Natural killer cell (primary cell): ENCODE measurements at regions not wholly inside any gene's neighbourhood (a gene's known extent, or its start where the extent isn't known, plus 50 kb on each side); places are given as distances from the start of the nearest gene placed in this dataset.

Experiments used
- ATAC-seq, 3 donors: fragments of 150-1000 bp in 2 of 3; fragments of 200-7000 bp in 1 of 3; cut with Tn5 transposase; 1 replicate in 1 of 3; 2 replicates in 2 of 3; pipeline ENCODE4 v1.10.0; 2021; ENCODE audit warnings: mild to moderate bottlenecking in 2 of 3, moderate library complexity in 2 of 3
- DNase-seq, 2 donors: peaks; one replicate each; pipeline versions ENCODE4 v3.0.0 to v3.0.0-alpha.2; 2013 to 2021; ENCODE audit warnings: mixed read lengths in 1 of 2
- H3K27ac ChIP-seq: one replicate; pipeline ENCODE4 v1.5.1; 2013; ENCODE audit warnings: mild to moderate bottlenecking, low read length
- H3K27me3 ChIP-seq: one replicate; pipeline ENCODE4 v1.6.1; 2013; ENCODE audit warnings: low read length; ENCODE audit not compliant: control insufficient read depth, insufficient read depth
- H3K36me3 ChIP-seq: one replicate; pipeline ENCODE4 v1.6.1; 2013; ENCODE audit warnings: low read length; ENCODE audit not compliant: control insufficient read depth, insufficient read depth
- H3K4me1 ChIP-seq: one replicate; pipeline ENCODE4 v1.6.1; 2013; ENCODE audit warnings: low read length; ENCODE audit not compliant: control insufficient read depth, insufficient read depth
- H3K4me3 ChIP-seq: one replicate; pipeline ENCODE4 v1.5.1; 2013; ENCODE audit warnings: low read length
- H3K9me3 ChIP-seq: one replicate; pipeline ENCODE4 v1.6.1; 2013; ENCODE audit warnings: low read length; ENCODE audit not compliant: control insufficient read depth, insufficient read depth
- H3K27ac Mint-ChIP-seq, 2 donors: one replicate each; pipeline ENCODE4 v1.8.0; 2022; ENCODE audit warnings: mild to moderate bottlenecking in 2 of 2, mixed read lengths in 2 of 2, moderate library complexity in 1 of 2
- H3K27me3 Mint-ChIP-seq, 2 donors: one replicate each; pipeline ENCODE4 v1.8.0; 2022; ENCODE audit warnings: low read depth in 2 of 2, mixed read lengths in 2 of 2
- H3K36me3 Mint-ChIP-seq: one replicate; pipeline ENCODE4 v1.8.0; 2022; ENCODE audit warnings: mixed read lengths
- H3K4me1 Mint-ChIP-seq, 2 donors: one replicate each; pipeline ENCODE4 v1.8.0; 2022; ENCODE audit warnings: mixed read lengths in 2 of 2
- H3K4me3 Mint-ChIP-seq: one replicate; pipeline ENCODE4 v1.8.0; 2022; ENCODE audit warnings: mild to moderate bottlenecking, moderate library complexity, mixed read lengths
- H3K9me3 Mint-ChIP-seq, 2 donors: one replicate each; pipeline ENCODE4 v1.8.0; 2022; ENCODE audit warnings: mixed read lengths in 2 of 2
- CTCF ChIP-seq: fragments of 200-600 bp; IDR thresholded peaks from one replicate; pipeline ENCODE4 v1.8.0; 2022; ENCODE audit warnings: antibody characterized with exemption
- WGBS: methylation state at CpG from one replicate; pipeline ENCODE4 v1.1.7; 2013; ENCODE audit warnings: missing lambda C conversion rate; ENCODE audit not compliant: insufficient coverage; 5-methylcytosine and 5-hydroxymethylcytosine counted together
- intact Hi-C: fragments of 100-400 bp; cut with micrococcal nuclease; formaldehyde crosslinking; loops from one replicate; pipeline ENCODE4 v1.14.2; 2022

GRCh38 chr6:167509853-167510220 lies 185.0 kb downstream of the TTLL2 start:
- H3K4me1 ChIP-seq, result no peaks in the 10 kb centered on the region
- intact Hi-C loops, result no loop called here
- Mint-ChIP-seq H3K27me3 (peaks cover 0 to 4% of the 10 kb centered on the region in 2 donors), H3K4me1 (peaks cover 0 to 4% of the 10 kb centered on the region in 2 donors), H3K9me3 (no peaks in the 10 kb centered on the region), H3K36me3 (no peaks in the 10 kb centered on the region), H3K4me3 (no peak overlapping the region), H3K27ac (no peak overlapping the region)
- no peaks in the 10 kb centered on the region for H3K27me3 ChIP-seq
- H3K4me3 ChIP-seq, result no peak overlapping the region
- no peak for DNase-seq
- TF ChIP-seq CTCF, result no peak
- 90% methylated on average over 10 of the region's 10 CpGs for WGBS
- ATAC-seq, result no peak
- no peaks in the 10 kb centered on the region for H3K36me3 ChIP-seq
- no peak overlapping the region for H3K27ac ChIP-seq
- no peaks in the 10 kb centered on the region for H3K9me3 ChIP-seq

- intact Hi-C loops, result no loop called here
- ATAC-seq, result no peak
- no peak overlapping the region for H3K27ac Mint-ChIP-seq
Measured at GRCh38 chr6:167510648-167511047, 185.8 kb downstream of the TTLL2 start.

GRCh38 chr6:167512696-167513375 lies 187.9 kb downstream of the TTLL2 start:
- no peak for TF ChIP-seq CTCF
- H3K4me1 ChIP-seq, result no peaks in the 10 kb centered on the region
- Mint-ChIP-seq H3K4me3 (no peak overlapping the region), H3K36me3 (no peaks in the 10 kb centered on the region), H3K4me1 (peaks cover 0 to 4% of the 10 kb centered on the region in 2 donors), H3K9me3 (no peaks in the 10 kb centered on the region), H3K27me3 (peaks cover 0 to 4% of the 10 kb centered on the region in 2 donors), H3K27ac (no peak overlapping the region)
- no peaks in the 10 kb centered on the region for H3K36me3 ChIP-seq
- 36% methylated on average over 9 of the region's 11 CpGs for WGBS
- DNase-seq (no peak), ATAC-seq (no peak)
- H3K27me3 ChIP-seq, result no peaks in the 10 kb centered on the region
- intact Hi-C loops, result no loop called here
- no peak overlapping the region for H3K4me3 ChIP-seq
- no peaks in the 10 kb centered on the region for H3K9me3 ChIP-seq
- no peak overlapping the region for H3K27ac ChIP-seq

More at GRCh38 chr6:167510648-167511047, 185.8 kb downstream of the TTLL2 start:
- Histone ChIP-seq H3K4me1 (no peaks in the 10 kb centered on the region), H3K27me3 (no peaks in the 10 kb centered on the region), H3K27ac (no peak overlapping the region), H3K36me3 (no peaks in the 10 kb centered on the region), H3K4me3 (no peak overlapping the region), H3K9me3 (no peaks in the 10 kb centered on the region)
- no peak for TF ChIP-seq CTCF
- Mint-ChIP-seq H3K4me1 (peaks cover 0 to 4% of the 10 kb centered on the region in 2 donors), H3K4me3 (no peak overlapping the region), H3K36me3 (no peaks in the 10 kb centered on the region), H3K9me3 (no peaks in the 10 kb centered on the region), H3K27me3 (peaks cover 0 to 4% of the 10 kb centered on the region in 2 donors)
- WGBS, result 85% methylated on average over 9 of the region's 11 CpGs
- DNase-seq, result no peak

- Histone ChIP-seq H3K4me3 (no peak overlapping the region), H3K27me3 (no peaks in the 10 kb centered on the region), H3K4me1 (no peaks in the 10 kb centered on the region), H3K27ac (no peak overlapping the region), H3K36me3 (no peaks in the 10 kb centered on the region), H3K9me3 (no peaks in the 10 kb centered on the region)
- Mint-ChIP-seq H3K36me3 (no peaks in the 10 kb centered on the region), H3K27me3 (peaks cover 0 to 4% of the 10 kb centered on the region in 2 donors), H3K4me1 (peaks cover 0 to 4% of the 10 kb centered on the region in 2 donors), H3K9me3 (no peaks in the 10 kb centered on the region), H3K27ac (no peak overlapping the region), H3K4me3 (no peak overlapping the region)
- intact Hi-C loops, result no loop called here
- ATAC-seq (no peak), DNase-seq (no peak)
- no peak for TF ChIP-seq CTCF
- WGBS, result 26% methylated on average over 7 of the region's 9 CpGs
Measured at GRCh38 chr6:167513778-167514177, 188.9 kb downstream of the TTLL2 start.
